ENCODE measurements at regions not wholly inside any gene's neighbourhood (a gene's known extent, or its start where the extent isn't known, plus 50 kb on each side); places are given as distances from the start of the nearest gene placed in this dataset.
"Not testable (repeated sequence)": the region's sequence is repeated elsewhere in the genome, so short reads cannot be mapped to it uniquely, and the experiment has no call there.

- H3K27me3 ChIP-seq (replicated peaks), result no peaks in the 10 kb centered on the region
- no peaks in the 10 kb centered on the region for H3K4me1 ChIP-seq (replicated peaks)
- H3K9me3 ChIP-seq (replicated peaks), result no peaks in the 10 kb centered on the region
- H3K4me3 ChIP-seq, result no peak overlapping the region
- no peak for DNase-seq (ENCODE audit: low read depth in 1 of 2, low spot score in 2 of 2)
- H3K36me3 ChIP-seq, result no peaks in the 10 kb centered on the region
- no peak overlapping the region for H3K27ac ChIP-seq
These were observed 443.7 kb upstream of the PRR20A start for GRCh38 chr13:56697011-56697410.

- Histone ChIP-seq H3K27me3 (replicated peaks) (no peaks in the 10 kb centered on the region), H3K27ac (no peak overlapping the region), H3K36me3 (no peaks in the 10 kb centered on the region), H3K4me3 (no peak overlapping the region), H3K4me1 (replicated peaks) (no peaks in the 10 kb centered on the region), H3K9me3 (replicated peaks) (no peaks in the 10 kb centered on the region)
- no peak for DNase-seq (ENCODE audit: low read depth in 1 of 2, low spot score in 2 of 2)
These were observed 440.4 kb upstream of the PRR20A start for GRCh38 chr13:56700324-56700723.

GRCh38 chr13:56706485-56706884, 434.2 kb upstream of the PRR20A start:
- no peaks in the 10 kb centered on the region for H3K4me1 ChIP-seq (replicated peaks)
- H3K27me3 ChIP-seq (replicated peaks), result no peaks in the 10 kb centered on the region
- H3K9me3 ChIP-seq (replicated peaks), result no peaks in the 10 kb centered on the region

GRCh38 chr13:56713656-56714055, 427.1 kb upstream of the PRR20A start:
- no peak overlapping the region for H3K4me3 ChIP-seq
- H3K4me1 ChIP-seq (replicated peaks), result no peaks in the 10 kb centered on the region
- H3K27me3 ChIP-seq (replicated peaks), result no peaks in the 10 kb centered on the region
- H3K27ac ChIP-seq, result no peak overlapping the region
- H3K9me3 ChIP-seq (replicated peaks), result no peaks in the 10 kb centered on the region
- no peaks in the 10 kb centered on the region for H3K36me3 ChIP-seq
- no peak for DNase-seq (ENCODE audit: low read depth in 1 of 2, low spot score in 2 of 2)

More at GRCh38 chr13:56706485-56706884, 434.2 kb upstream of the PRR20A start:
- Histone ChIP-seq H3K27ac (no peak overlapping the region), H3K36me3 (no peaks in the 10 kb centered on the region), H3K4me3 (no peak overlapping the region)
- DNase-seq (ENCODE audit: low read depth in 1 of 2, low spot score in 2 of 2), result no peak

GRCh38 chr13:56718791-56719190, 421.9 kb upstream of the PRR20A start:
- Histone ChIP-seq H3K27me3 (replicated peaks) (no peaks in the 10 kb centered on the region), H3K27ac (no peak overlapping the region), H3K36me3 (no peaks in the 10 kb centered on the region), H3K9me3 (replicated peaks) (no peaks in the 10 kb centered on the region), H3K4me1 (replicated peaks) (no peaks in the 10 kb centered on the region), H3K4me3 (no peak overlapping the region)
- DNase-seq (ENCODE audit: low read depth in 1 of 2, low spot score in 2 of 2), result no peak

- no peak overlapping the region for H3K4me3 ChIP-seq
- H3K4me1 ChIP-seq (replicated peaks), result no peaks in the 10 kb centered on the region
- no peaks in the 10 kb centered on the region for H3K27me3 ChIP-seq (replicated peaks)
- no peak for DNase-seq (ENCODE audit: low read depth in 1 of 2, low spot score in 2 of 2)
- H3K27ac ChIP-seq, result no peak overlapping the region
- H3K36me3 ChIP-seq, result no peaks in the 10 kb centered on the region
- H3K9me3 ChIP-seq (replicated peaks), result no peaks in the 10 kb centered on the region
These were observed 419.9 kb upstream of the PRR20A start for GRCh38 chr13:56720841-56721240.

- no peak for DNase-seq (ENCODE audit: low read depth in 1 of 2, low spot score in 2 of 2)
- Histone ChIP-seq H3K4me1 (replicated peaks) (no peaks in the 10 kb centered on the region), H3K27me3 (replicated peaks) (no peaks in the 10 kb centered on the region), H3K9me3 (replicated peaks) (no peaks in the 10 kb centered on the region), H3K27ac (no peak overlapping the region), H3K4me3 (no peak overlapping the region), H3K36me3 (no peaks in the 10 kb centered on the region)
These were observed 405.2 kb upstream of the PRR20A start for GRCh38 chr13:56735537-56735942.

GRCh38 chr13:56736966-56737365, 403.8 kb upstream of the PRR20A start:
- no peak overlapping the region for H3K27ac ChIP-seq
- DNase-seq (ENCODE audit: low read depth in 1 of 2, low spot score in 2 of 2), result no peak
- no peaks in the 10 kb centered on the region for H3K4me1 ChIP-seq (replicated peaks)
- no peaks in the 10 kb centered on the region for H3K27me3 ChIP-seq (replicated peaks)
- no peaks in the 10 kb centered on the region for H3K9me3 ChIP-seq (replicated peaks)
- no peaks in the 10 kb centered on the region for H3K36me3 ChIP-seq
- no peak overlapping the region for H3K4me3 ChIP-seq

- no peak for DNase-seq (ENCODE audit: low read depth in 1 of 2, low spot score in 2 of 2)
- Histone ChIP-seq H3K36me3 (no peaks in the 10 kb centered on the region), H3K9me3 (replicated peaks) (no peaks in the 10 kb centered on the region), H3K4me3 (no peak overlapping the region), H3K27ac (no peak overlapping the region), H3K27me3 (replicated peaks) (no peaks in the 10 kb centered on the region), H3K4me1 (replicated peaks) (no peaks in the 10 kb centered on the region)
These were observed 388.1 kb upstream of the PRR20A start for GRCh38 chr13:56752636-56753035.

GRCh38 chr13:56755181-56755935, 385.4 kb upstream of the PRR20A start:
- H3K4me1 ChIP-seq (replicated peaks), result no peaks in the 10 kb centered on the region
- no peaks in the 10 kb centered on the region for H3K27me3 ChIP-seq (replicated peaks)
- no peaks in the 10 kb centered on the region for H3K9me3 ChIP-seq (replicated peaks)
- no peaks in the 10 kb centered on the region for H3K36me3 ChIP-seq
- H3K4me3 ChIP-seq, result no peak overlapping the region
- no peak for DNase-seq (ENCODE audit: low read depth in 1 of 2, low spot score in 2 of 2)
- no peak overlapping the region for H3K27ac ChIP-seq

- not testable (repeated sequence) for H3K27ac ChIP-seq; H3K4me1 ChIP-seq (replicated peaks); H3K36me3 ChIP-seq; H3K9me3 ChIP-seq (replicated peaks); DNase-seq (ENCODE audit: low read depth in 1 of 2, low spot score in 2 of 2); H3K4me3 ChIP-seq; H3K27me3 ChIP-seq (replicated peaks)
These were observed 377.4 kb upstream of the PRR20A start for GRCh38 chr13:56763333-56763732.

- Histone ChIP-seq H3K36me3 (no peaks in the 10 kb centered on the region), H3K9me3 (replicated peaks) (no peaks in the 10 kb centered on the region), H3K4me3 (no peak overlapping the region), H3K4me1 (replicated peaks) (no peaks in the 10 kb centered on the region), H3K27me3 (replicated peaks) (no peaks in the 10 kb centered on the region), H3K27ac (no peak overlapping the region)
- DNase-seq (ENCODE audit: low read depth in 1 of 2, low spot score in 2 of 2), result no peak
These were observed 367.6 kb upstream of the PRR20A start for GRCh38 chr13:56773148-56773547.

- H3K9me3 ChIP-seq (replicated peaks), result no peaks in the 10 kb centered on the region; the same call in 1 of the 2 replicates
- no peaks in the 10 kb centered on the region for H3K4me1 ChIP-seq (replicated peaks)
- no peaks in the 10 kb centered on the region for H3K36me3 ChIP-seq
- no peaks in the 10 kb centered on the region for H3K27me3 ChIP-seq (replicated peaks)
- no peak overlapping the region for H3K4me3 ChIP-seq
- no peak overlapping the region for H3K27ac ChIP-seq
- DNase-seq (ENCODE audit: low read depth in 1 of 2, low spot score in 2 of 2), result no peak
These were observed 351.2 kb upstream of the PRR20A start for GRCh38 chr13:56789527-56789926.

GRCh38 chr13:56837161-56837560, 303.6 kb upstream of the PRR20A start:
- DNase-seq (ENCODE audit: low read depth in 1 of 2, low spot score in 2 of 2), result no peak
- Histone ChIP-seq H3K4me3 (no peak overlapping the region), H3K4me1 (replicated peaks) (no peaks in the 10 kb centered on the region), H3K36me3 (no peaks in the 10 kb centered on the region), H3K27ac (no peak overlapping the region), H3K9me3 (replicated peaks) (no peaks in the 10 kb centered on the region), H3K27me3 (replicated peaks) (no peaks in the 10 kb centered on the region)

GRCh38 chr13:56850852-56851251, 289.9 kb upstream of the PRR20A start:
- DNase-seq (ENCODE audit: low read depth in 1 of 2, low spot score in 2 of 2), result no peak
- no peak overlapping the region for H3K27ac ChIP-seq
- no peaks in the 10 kb centered on the region for H3K27me3 ChIP-seq (replicated peaks)
- no peak overlapping the region for H3K4me3 ChIP-seq
- no peaks in the 10 kb centered on the region for H3K4me1 ChIP-seq (replicated peaks)
- H3K36me3 ChIP-seq, result no peaks in the 10 kb centered on the region
- H3K9me3 ChIP-seq (replicated peaks), result no peaks in the 10 kb centered on the region
